SU-DHL-6 (cell line): ENCODE measurements at regions not wholly inside any gene's neighbourhood (a gene's known extent, or its start where the extent isn't known, plus 50 kb on each side); places are given as distances from the start of the nearest gene placed in this dataset.

Experiments
- CTCF ChIP-seq: fragments of 200-600 bp; sonication (generic); IDR thresholded peaks from one replicate; pipeline ENCODE4 v1.5.1; 2017; ENCODE audit warnings: antibody characterized with exemption, mild to moderate bottlenecking, low read length, moderate library complexity; ENCODE audit not compliant: insufficient read depth, poor library complexity, severe bottlenecking
- EZH2phosphoT487 ChIP-seq: fragments of 200-600 bp; sonication (generic), shearing (Covaris generic); conservative IDR thresholded peaks from 2 replicates; pipeline ENCODE4 v1.6.1; 2018; ENCODE audit warnings: mild to moderate bottlenecking, antibody characterized with exemption, low read length, moderate library complexity, mixed read lengths

- TF ChIP-seq CTCF: no peak
- TF ChIP-seq EZH2phosphoT487: no peak
Observed at GRCh38 chr18:10350661-10351060, 103.8 kb upstream of the APCDD1 start.
